GM21526 (cell line): ENCODE measurements at regions not wholly inside any gene's neighbourhood (a gene's known extent, or its start where the extent isn't known, plus 50 kb on each side); places are given as distances from the start of the nearest gene placed in this dataset.

ENCODE experiments used
- ATAC-seq: cut with Tn5 transposase; IDR thresholded peaks from one replicate; pipeline ENCODE4 v1.9.1; 2021; ENCODE audit warnings: moderate library complexity; ENCODE audit not compliant: unreplicated experiment, low FRiP score

DNA sequence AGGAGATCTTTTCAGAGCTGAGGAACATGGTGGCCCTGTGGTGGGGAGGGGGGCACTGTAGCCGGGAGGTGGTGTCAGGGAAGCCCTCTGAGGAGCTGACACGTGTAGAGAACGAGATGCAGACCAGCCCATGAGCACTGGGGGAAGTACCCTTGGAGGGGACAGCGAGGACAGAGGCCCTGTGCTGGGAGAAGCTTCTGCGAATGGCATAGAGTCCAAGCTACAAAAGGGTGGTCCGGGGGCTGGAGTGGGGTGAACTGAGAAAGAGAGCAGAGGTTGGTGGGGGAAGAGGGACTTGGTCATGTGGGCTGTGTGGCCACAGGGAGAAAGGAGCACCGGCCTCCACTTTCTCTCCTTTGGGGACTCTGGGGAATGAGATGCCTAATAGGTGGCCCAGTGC is 270.8 kb downstream of the CBLN1 start:
- no peak for ATAC-seq

DNA sequence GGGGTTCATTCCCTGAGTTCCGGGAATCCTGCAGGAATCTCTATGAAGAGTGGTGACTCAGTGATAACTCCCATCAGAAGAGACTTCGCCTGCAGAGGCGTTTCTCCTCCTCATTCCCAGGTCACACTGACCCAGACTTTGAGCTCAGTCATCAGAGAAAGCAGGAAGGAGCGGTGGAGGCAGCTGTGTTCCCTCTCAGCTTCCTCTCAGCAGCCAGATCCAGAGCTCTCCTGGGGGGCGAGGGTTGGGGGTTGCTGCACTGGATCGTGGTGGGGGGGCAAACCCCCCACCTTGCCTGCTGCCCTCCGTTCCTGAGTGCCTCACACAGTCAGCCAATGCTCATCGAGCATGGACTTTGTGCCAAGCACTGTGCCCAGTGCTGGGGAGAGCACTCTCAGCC is 271.2 kb downstream of the CBLN1 start:
- ATAC-seq, result no peak

GRCh38 chr16:49009204-49009603 is 272.4 kb downstream of the CBLN1 start:
- ATAC-seq, result no peak

- ATAC-seq, result no peak
These were observed 277.6 kb downstream of the CBLN1 start for GRCh38 chr16:49003992-49004391.

- ATAC-seq, result no peak
These were observed 278.6 kb downstream of the CBLN1 start for GRCh38 chr16:49003022-49003421.

- no peak for ATAC-seq
These were observed 281.0 kb downstream of the CBLN1 start for GRCh38 chr16:49000594-49000993.

GRCh38 chr16:48999508-48999907 is 282.1 kb downstream of the CBLN1 start:
- no peak for ATAC-seq

- no peak for ATAC-seq
These were observed 282.6 kb downstream of the CBLN1 start for GRCh38 chr16:48999044-48999443.

- no peak for ATAC-seq
These were observed 283.7 kb downstream of the CBLN1 start for GRCh38 chr16:48997946-48998345.

DNA sequence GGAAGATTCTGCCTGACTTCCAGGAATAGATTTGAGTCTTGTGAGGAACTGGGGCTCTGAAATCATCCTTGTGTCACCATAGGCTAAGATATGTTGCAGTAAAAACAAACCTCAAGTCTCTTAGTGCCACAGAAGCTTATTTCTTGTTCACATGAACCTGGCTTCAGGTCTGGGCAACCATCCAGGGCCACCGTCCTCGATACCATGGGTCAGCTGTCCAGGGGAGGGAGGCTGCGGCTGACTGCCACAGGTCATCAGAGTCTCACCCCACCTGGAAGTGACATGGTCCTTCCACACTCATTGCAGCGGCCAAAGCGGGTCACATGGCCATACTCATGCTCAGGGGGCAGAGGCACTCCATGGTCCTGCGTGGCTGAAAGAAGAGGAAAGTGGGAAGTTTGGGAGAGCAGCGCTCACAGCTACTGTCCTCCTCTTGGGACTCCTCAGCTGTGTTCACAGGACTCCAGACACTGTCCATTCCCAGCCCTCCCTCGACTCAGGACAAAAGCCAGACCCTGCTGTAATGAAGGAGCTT is 284.5 kb downstream of the CBLN1 start:
- ATAC-seq, result no peak

GRCh38 chr16:48978501-48978900 is 303.1 kb downstream of the CBLN1 start:
- no peak for ATAC-seq

- no peak for ATAC-seq
These were observed 309.4 kb downstream of the CBLN1 start for GRCh38 chr16:48972236-48972635.

DNA sequence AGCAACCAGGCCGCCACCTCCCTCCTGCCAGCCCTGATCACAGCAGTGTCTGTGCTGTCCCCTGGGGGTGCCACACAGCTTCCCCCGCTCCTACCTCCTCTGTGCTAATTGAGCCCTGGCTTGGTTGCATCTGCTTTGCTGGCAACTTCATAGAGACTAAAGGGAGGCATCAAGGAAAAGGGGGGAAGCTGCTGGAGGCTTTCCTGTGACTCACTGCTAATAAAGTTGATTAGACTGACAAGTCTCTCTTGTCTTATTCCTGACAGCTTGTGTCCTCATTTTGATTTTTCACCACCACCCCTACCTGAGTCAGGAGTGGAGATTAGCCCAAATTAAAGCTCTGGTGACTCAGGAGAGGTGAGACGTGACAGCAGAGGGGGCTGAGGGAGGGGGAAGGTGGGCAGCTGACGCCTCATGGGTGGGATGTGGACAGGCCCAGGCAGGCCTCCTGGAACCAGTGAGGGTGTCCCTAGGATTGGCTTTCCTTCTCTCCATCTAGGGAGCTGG is 310.0 kb downstream of the CBLN1 start:
- no peak for ATAC-seq

- ATAC-seq, result no peak
These were observed 311.4 kb downstream of the CBLN1 start for GRCh38 chr16:48970216-48970615.

GRCh38 chr16:48969611-48970010 is 312.0 kb downstream of the CBLN1 start:
- ATAC-seq, result no peak

DNA sequence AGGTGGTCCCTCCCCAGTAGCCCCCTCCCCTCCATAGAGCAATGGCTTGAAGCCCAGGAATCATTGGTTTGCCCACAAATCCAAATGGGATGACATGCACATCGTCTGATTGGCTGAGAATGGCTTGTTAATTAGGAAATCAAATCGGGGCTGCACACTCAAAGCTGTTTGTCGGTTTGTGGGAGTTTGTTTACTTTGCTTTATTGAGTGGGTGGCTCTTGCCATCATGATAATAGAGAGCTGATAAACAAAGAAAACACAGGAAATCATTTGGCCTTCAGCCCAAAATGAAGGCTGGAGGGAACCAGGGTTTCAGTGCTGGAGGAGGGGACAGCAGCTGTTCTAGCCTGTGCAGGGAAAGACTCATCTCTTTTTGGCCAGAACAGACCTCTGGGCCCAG is 316.3 kb downstream of the CBLN1 start:
- ATAC-seq, result no peak

DNA sequence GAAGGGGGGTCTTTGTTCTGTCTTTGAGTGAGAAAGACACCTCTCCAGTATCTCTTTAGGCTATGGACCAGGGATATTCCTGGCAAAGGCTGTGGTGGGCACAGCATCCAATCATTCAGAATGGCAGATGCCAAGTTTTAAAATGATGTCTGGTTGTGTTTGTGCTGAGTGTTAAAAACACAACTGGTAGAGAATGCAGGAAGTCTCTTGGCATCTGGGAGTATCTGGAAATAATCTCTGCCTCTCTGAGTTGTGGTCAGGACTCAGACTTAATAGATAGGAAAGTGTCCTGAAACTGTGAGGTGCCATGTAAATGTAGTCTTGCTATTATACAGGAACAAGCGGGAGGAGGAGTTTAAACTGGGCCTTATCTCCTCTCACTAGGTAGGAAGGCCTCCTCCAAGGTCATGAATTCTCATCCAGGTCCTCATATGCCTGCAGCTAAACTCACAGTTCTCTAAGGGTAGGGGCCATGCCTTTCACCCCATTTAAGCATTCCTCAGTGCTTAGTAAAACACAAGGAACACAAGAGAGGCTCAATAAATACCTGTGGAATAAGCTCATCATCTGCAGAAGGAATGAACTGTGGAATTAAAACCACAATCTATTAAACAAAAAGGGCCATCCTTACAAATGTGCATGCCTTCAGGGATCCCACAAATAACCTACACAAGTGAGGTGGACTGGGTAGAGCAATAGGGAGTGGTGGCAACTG is 317.6 kb downstream of the CBLN1 start:
- no peak for ATAC-seq

GRCh38 chr16:48963306-48963705 is 318.3 kb downstream of the CBLN1 start:
- no peak for ATAC-seq

GRCh38 chr16:48961546-48961945 is 320.1 kb downstream of the CBLN1 start:
- no peak for ATAC-seq

DNA sequence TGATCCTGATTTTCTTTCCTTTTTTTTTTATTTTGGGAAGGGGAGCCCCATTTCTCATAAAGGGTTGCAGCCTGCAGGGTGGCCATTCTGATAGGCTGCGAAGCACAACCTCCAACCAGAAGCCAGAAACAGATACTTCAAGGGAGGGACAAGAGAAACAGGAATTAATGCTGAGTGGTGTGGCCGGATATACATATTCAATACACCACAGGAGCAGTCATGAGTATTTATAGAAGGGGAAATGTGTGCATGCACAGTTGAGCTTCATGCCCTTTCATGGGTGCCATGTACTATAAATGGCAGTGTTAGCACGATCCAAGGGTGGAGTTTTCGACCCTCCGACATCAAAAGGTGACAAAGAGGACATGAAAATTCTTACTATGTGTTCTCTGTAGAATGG is 320.8 kb downstream of the CBLN1 start:
- ATAC-seq, result no peak

- no peak for ATAC-seq
These were observed 321.9 kb downstream of the CBLN1 start for GRCh38 chr16:48959747-48960146.

DNA sequence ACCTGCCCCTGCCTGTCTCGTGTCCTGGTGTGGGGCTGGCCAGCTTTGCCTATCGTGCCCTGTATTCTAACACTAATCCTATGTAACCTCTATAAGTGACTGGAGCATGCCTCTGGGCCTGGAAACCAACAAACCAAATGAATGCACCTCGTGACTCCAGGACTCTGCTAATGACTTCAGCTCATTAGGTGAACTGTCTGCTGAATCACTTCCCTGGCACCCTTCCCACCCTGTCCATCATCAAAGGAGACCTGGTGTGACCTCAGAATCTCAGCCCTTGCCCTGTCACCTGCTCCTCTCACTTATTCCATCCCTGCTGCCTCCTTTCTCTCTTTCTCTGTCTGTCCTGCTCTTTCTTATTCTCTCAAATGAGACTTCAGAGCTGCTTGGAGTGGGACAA is 322.4 kb downstream of the CBLN1 start:
- no peak for ATAC-seq
